ENCODE measurements at regions not wholly inside any gene's neighbourhood (a gene's known extent, or its start where the extent isn't known, plus 50 kb on each side); places are given as distances from the start of the nearest gene placed in this dataset.

DNA sequence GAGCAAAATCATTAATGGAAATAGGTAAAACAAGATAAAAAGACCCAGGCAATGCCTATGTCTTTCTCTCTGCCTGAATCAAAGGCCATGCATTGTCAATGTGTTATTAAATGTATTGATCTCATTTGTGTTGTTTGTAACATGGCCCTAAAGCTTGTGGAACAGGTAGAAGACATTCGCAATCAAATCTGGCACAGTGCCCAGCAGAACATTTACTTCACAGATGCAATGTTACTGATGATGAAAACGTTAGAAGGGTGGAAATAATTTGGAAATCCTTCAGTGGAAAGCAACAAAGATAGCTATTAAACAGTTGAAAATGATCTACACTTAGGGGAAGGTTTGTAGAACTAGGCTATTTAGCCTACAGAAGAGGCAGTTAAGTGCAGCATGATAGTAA is 368.2 kb downstream of the EPHA4 start:
- TF ChIP-seq, protein P1, sequence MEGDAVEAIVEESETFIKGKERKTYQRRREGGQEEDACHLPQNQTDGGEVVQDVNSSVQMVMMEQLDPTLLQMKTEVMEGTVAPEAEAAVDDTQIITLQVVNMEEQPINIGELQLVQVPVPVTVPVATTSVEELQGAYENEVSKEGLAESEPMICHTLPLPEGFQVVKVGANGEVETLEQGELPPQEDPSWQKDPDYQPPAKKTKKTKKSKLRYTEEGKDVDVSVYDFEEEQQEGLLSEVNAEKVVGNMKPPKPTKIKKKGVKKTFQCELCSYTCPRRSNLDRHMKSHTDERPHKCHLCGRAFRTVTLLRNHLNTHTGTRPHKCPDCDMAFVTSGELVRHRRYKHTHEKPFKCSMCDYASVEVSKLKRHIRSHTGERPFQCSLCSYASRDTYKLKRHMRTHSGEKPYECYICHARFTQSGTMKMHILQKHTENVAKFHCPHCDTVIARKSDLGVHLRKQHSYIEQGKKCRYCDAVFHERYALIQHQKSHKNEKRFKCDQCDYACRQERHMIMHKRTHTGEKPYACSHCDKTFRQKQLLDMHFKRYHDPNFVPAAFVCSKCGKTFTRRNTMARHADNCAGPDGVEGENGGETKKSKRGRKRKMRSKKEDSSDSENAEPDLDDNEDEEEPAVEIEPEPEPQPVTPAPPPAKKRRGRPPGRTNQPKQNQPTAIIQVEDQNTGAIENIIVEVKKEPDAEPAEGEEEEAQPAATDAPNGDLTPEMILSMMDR (IDR thresholded peaks at IDR 0.05) = no peak
- no peak for TF ChIP-seq POLR2A (IDR thresholded peaks at IDR 0.05)

All from thyroid gland (tissue), 4 donors.